DOHH2 (cell line): ENCODE measurements at regions not wholly inside any gene's neighbourhood (a gene's known extent, or its start where the extent isn't known, plus 50 kb on each side); places are given as distances from the start of the nearest gene placed in this dataset.

Experiments
- H3F3A ChIP-seq: fragments of 200-600 bp; sonication (generic), shearing (Covaris generic); 2 replicates; pipeline ENCODE4 v1.6.0; 2016; ENCODE audit warnings: antibody characterized with exemption, mild to moderate bottlenecking; ENCODE audit not compliant: control insufficient read depth, insufficient read depth
- H3K27ac ChIP-seq: fragments of 200-600 bp; sonication (generic); 2 replicates; pipeline ENCODE4 v1.5.1; 2014; ENCODE audit warnings: low read depth, mild to moderate bottlenecking, low read length, moderate library complexity
- H3K27me3 ChIP-seq: fragments of 200-600 bp; sonication (generic); 2 replicates; pipeline ENCODE4 v1.6.1; 2014; ENCODE audit warnings: mild to moderate bottlenecking, low read length, mixed read lengths; ENCODE audit not compliant: control insufficient read depth
- H3K36me3 ChIP-seq: fragments of 200-600 bp; sonication (generic); 2 replicates; pipeline ENCODE4 v1.6.1; 2014; ENCODE audit warnings: mild to moderate bottlenecking, low read length, moderate library complexity, mixed read lengths; ENCODE audit not compliant: control insufficient read depth
- H3K4me1 ChIP-seq: fragments of 200-600 bp; sonication (generic); 2 replicates; pipeline ENCODE4 v1.6.1; 2014; ENCODE audit warnings: mild to moderate bottlenecking, low read length, mixed read lengths; ENCODE audit not compliant: control insufficient read depth
- H3K4me2 ChIP-seq: fragments of 200-600 bp; sonication (generic); 2 replicates; pipeline ENCODE4 v1.6.0; 2014; ENCODE audit warnings: mild to moderate bottlenecking, low read length, moderate library complexity
- H3K4me3 ChIP-seq: fragments of 200-600 bp; sonication (generic); 2 replicates; pipeline ENCODE4 v1.5.1; 2014; ENCODE audit warnings: mild to moderate bottlenecking, low read length, mixed read lengths
- H3K79me2 ChIP-seq: fragments of 200-600 bp; sonication (generic); 2 replicates; pipeline ENCODE4 v1.6.1; 2014; ENCODE audit warnings: mild to moderate bottlenecking, low read length, mixed read lengths; ENCODE audit not compliant: control insufficient read depth
- H3K9me2 ChIP-seq: fragments of 200-600 bp; sonication (generic); replicated peaks from 2 replicates; pipeline ENCODE4 v1.6.1; 2014; ENCODE audit warnings: mild to moderate bottlenecking, low read length, mixed read lengths; ENCODE audit not compliant: control insufficient read depth
- H3K9me3 ChIP-seq: fragments of 200-600 bp; sonication (generic); 2 replicates; pipeline ENCODE4 v1.6.1; 2014; ENCODE audit warnings: antibody characterized with exemption, low read length, mixed read lengths; ENCODE audit not compliant: control insufficient read depth, insufficient read depth
- H4K20me1 ChIP-seq: fragments of 200-600 bp; sonication (generic); 2 replicates; pipeline ENCODE4 v1.6.0; 2014; ENCODE audit warnings: low read depth, mild to moderate bottlenecking, antibody characterized with exemption, low read length, moderate library complexity; ENCODE audit not compliant: control insufficient read depth, insufficient read depth
- EZH2phosphoT487 ChIP-seq: fragments of 200-600 bp; sonication (generic); IDR thresholded peaks from 2 replicates; pipeline ENCODE4 v1.6.1; 2017; ENCODE audit warnings: borderline replicate concordance, mild to moderate bottlenecking, antibody characterized with exemption, low read length, moderate library complexity, mixed read lengths
- TF ChIP-seq, protein P1 (sequence below): fragments of 200-600 bp; sonication (generic); IDR thresholded peaks from one replicate; pipeline ENCODE4 v1.5.1; 2014; ENCODE audit warnings: antibody characterized with exemption, mild to moderate bottlenecking, low read depth, low read length; ENCODE audit not compliant: poor library complexity, severe bottlenecking

DNA sequence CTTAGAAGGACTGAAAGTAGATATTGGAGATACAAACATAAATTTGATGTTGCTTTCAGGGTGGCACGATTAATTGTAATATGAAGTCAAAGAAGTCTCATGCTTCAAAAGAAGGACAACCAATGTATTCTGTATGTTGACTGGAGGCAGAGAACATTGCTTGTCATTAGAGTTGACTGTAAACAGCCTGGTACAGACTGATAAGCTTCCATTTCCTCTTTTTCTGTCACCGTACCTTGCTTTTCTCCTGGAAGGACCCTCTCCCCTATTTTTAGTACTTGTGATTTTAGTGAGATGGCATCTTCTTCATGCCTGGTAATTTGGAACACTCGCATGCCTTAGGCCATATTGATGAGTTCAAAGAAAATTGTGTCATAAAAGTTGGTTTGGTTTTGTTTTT, 809.4 kb downstream of the PRELID2 start:
- no peaks in the 10 kb centered on the region for H3K79me2 ChIP-seq
- H3K36me3 ChIP-seq, result no peaks in the 10 kb centered on the region
- no peak overlapping the region for H3K27ac ChIP-seq
- no peak overlapping the region for H3K4me3 ChIP-seq
- H3K4me1 ChIP-seq, result no peaks in the 10 kb centered on the region
- H3K27me3 ChIP-seq, result no peaks in the 10 kb centered on the region
- no peaks in the 10 kb centered on the region for H4K20me1 ChIP-seq
- TF ChIP-seq, protein P1, sequence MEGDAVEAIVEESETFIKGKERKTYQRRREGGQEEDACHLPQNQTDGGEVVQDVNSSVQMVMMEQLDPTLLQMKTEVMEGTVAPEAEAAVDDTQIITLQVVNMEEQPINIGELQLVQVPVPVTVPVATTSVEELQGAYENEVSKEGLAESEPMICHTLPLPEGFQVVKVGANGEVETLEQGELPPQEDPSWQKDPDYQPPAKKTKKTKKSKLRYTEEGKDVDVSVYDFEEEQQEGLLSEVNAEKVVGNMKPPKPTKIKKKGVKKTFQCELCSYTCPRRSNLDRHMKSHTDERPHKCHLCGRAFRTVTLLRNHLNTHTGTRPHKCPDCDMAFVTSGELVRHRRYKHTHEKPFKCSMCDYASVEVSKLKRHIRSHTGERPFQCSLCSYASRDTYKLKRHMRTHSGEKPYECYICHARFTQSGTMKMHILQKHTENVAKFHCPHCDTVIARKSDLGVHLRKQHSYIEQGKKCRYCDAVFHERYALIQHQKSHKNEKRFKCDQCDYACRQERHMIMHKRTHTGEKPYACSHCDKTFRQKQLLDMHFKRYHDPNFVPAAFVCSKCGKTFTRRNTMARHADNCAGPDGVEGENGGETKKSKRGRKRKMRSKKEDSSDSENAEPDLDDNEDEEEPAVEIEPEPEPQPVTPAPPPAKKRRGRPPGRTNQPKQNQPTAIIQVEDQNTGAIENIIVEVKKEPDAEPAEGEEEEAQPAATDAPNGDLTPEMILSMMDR, result no peak
- TF ChIP-seq EZH2phosphoT487, result no peak
- H3K9me3 ChIP-seq, result no peaks in the 10 kb centered on the region
- no peaks in the 10 kb centered on the region for H3K9me2 ChIP-seq
- H3F3A ChIP-seq, result no peaks in the 10 kb centered on the region
- H3K4me2 ChIP-seq, result no peak overlapping the region

DNA sequence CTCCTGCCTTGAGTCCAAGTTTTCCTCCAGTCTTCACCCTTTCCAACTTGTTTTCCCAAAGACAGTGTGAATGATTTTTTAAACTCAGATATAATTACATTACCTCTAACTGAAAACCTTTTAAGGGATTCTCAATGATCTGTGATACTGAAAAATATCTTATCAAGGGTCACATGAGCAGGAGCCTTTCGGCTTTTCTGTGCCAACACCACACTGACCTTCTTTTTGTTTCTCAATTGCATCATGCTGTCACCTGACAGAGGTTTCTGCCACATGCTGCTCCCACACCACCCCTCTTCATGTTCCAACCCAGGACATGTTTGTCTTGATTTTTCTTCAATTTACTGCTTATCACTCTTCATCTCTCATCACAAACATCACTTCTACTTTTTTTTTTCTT, 820.0 kb downstream of the PRELID2 start:
- no peaks in the 10 kb centered on the region for H3K79me2 ChIP-seq
- H3K9me3 ChIP-seq, result no peaks in the 10 kb centered on the region
- no peaks in the 10 kb centered on the region for H3F3A ChIP-seq
- H3K27ac ChIP-seq, result no peak overlapping the region
- H3K4me1 ChIP-seq, result no peaks in the 10 kb centered on the region
- no peak for TF ChIP-seq EZH2phosphoT487
- TF ChIP-seq, protein P1, result no peak
- H3K9me2 ChIP-seq, result peaks cover 3% of the 10 kb centered on the region
- H4K20me1 ChIP-seq, result no peaks in the 10 kb centered on the region
- no peaks in the 10 kb centered on the region for H3K36me3 ChIP-seq
- no peaks in the 10 kb centered on the region for H3K27me3 ChIP-seq
- no peak overlapping the region for H3K4me3 ChIP-seq
- H3K4me2 ChIP-seq, result no peak overlapping the region

DNA sequence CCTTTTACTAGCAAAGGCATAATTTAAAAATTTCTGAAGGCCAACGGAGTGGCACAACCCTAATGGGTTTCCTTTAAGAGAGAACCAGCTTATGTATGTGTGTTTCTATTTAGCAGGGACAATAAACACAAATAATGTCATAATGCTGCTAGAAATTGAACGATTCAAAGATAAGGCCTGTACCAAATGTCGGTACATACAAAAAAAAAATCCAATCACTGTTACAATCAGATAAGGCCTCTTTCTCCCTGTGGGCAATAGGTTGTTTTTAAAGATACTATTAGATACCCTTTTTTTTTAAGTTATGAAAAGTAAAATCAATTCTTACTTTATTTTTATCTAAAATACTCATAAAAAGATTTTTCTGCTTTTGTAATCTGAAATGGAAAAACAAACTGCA, 821.0 kb downstream of the PRELID2 start:
- no peaks in the 10 kb centered on the region for H3K36me3 ChIP-seq
- no peaks in the 10 kb centered on the region for H3K4me1 ChIP-seq
- TF ChIP-seq, protein P1, result no peak
- TF ChIP-seq EZH2phosphoT487, result no peak
- no peaks in the 10 kb centered on the region for H3K79me2 ChIP-seq
- no peaks in the 10 kb centered on the region for H3F3A ChIP-seq
- H3K4me2 ChIP-seq, result no peak overlapping the region
- H4K20me1 ChIP-seq, result no peaks in the 10 kb centered on the region
- H3K27me3 ChIP-seq, result no peaks in the 10 kb centered on the region
- peaks cover 3% of the 10 kb centered on the region for H3K9me2 ChIP-seq
- no peak overlapping the region for H3K4me3 ChIP-seq
- no peak overlapping the region for H3K27ac ChIP-seq
- no peaks in the 10 kb centered on the region for H3K9me3 ChIP-seq

DNA sequence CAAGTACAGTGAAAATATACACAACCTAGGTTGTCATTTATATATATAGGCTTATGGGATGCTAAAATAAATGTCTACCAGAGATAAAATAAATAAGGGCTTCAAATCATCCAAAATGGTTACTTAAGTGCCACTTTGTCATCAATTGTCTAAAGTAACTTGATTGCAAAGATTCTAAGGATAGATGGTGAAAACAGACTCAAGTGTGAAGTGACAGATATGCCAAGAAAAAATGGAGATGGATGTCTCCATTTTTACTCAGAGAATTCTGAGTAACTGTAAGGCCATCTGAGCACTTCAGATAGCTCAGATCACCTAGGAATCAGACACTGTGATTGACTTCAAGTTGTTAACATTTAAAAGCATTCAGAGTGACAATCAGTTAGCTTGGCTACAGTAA, 824.3 kb downstream of the PRELID2 start:
- H3K79me2 ChIP-seq, result no peaks in the 10 kb centered on the region
- no peaks in the 10 kb centered on the region for H4K20me1 ChIP-seq
- H3K9me3 ChIP-seq, result no peaks in the 10 kb centered on the region
- H3K4me2 ChIP-seq, result no peak overlapping the region
- no peaks in the 10 kb centered on the region for H3F3A ChIP-seq
- TF ChIP-seq EZH2phosphoT487, result no peak
- TF ChIP-seq, protein P1, result no peak
- no peaks in the 10 kb centered on the region for H3K4me1 ChIP-seq
- no peaks in the 10 kb centered on the region for H3K9me2 ChIP-seq
- no peaks in the 10 kb centered on the region for H3K36me3 ChIP-seq
- H3K27me3 ChIP-seq, result no peaks in the 10 kb centered on the region
- no peak overlapping the region for H3K4me3 ChIP-seq
- no peak overlapping the region for H3K27ac ChIP-seq
